ENCODE measurements at regions not wholly inside any gene's neighbourhood (a gene's known extent, or its start where the extent isn't known, plus 50 kb on each side); places are given as distances from the start of the nearest gene placed in this dataset.

DNA sequence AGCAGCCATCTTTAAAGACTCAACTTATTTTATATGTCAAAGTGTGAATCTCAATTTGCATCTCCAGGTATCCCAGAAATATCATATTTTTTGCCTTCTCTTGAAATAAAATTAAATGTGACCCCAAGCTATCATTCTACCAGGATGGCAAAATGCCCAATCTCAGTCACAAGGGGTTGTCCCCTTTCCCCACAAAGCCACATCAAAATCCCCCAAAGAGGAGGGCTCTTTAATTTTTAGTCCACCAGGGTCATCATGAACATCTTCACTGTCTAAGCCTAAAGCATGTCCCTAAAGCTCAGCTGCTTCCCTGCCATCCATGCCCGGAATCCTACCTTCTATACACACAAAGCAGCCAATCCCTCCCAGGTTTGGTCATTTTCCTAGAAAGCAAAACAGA lies 670.5 kb upstream of the KLF4 start:
- TF ChIP-seq POLR2A (IDR thresholded peaks at IDR 0.05) (no peak), CTCF (IDR thresholded peaks at IDR 0.05) (no peak)
